WTC11 (cell line): ENCODE measurements at regions not wholly inside any gene's neighbourhood (a gene's known extent, or its start where the extent isn't known, plus 50 kb on each side); places are given as distances from the start of the nearest gene placed in this dataset.

Source experiments
- ATAC-seq: fragments of 200-7000 bp; cut with Tn5 transposase; 2 replicates; pipeline ENCODE4 v1.10.0; 2021; ENCODE audit warnings: mild to moderate bottlenecking, moderate library complexity
- CTCF ChIA-PET: fragments of 300-600 bp; sonication (Branson Sonifier 250); formaldehyde crosslinking; loops from one replicate; lab custom pipeline; 2021; ENCODE audit warnings: antibody characterized with exemption; lab: Charles Lee
- POLR2A ChIA-PET: fragments of 350-600 bp; sonication (Branson Sonifier 250); formaldehyde crosslinking; loops from one replicate; lab custom pipeline; 2021; ENCODE audit warnings: antibody characterized with exemption; lab: Charles Lee
- DNase-seq: peaks from one replicate; pipeline ENCODE4 v3.0.0; 2021; ENCODE audit warnings: low spot score
- H3K27ac Mint-ChIP-seq: 2 replicates; pipeline ENCODE4 v1.8.0; 2021; ENCODE audit warnings: mixed read lengths
- H3K27me3 Mint-ChIP-seq: 2 replicates; pipeline ENCODE4 v1.8.0; 2021; ENCODE audit warnings: low read depth, mild to moderate bottlenecking, moderate library complexity, mixed read lengths
- H3K36me3 Mint-ChIP-seq: 2 replicates; pipeline ENCODE4 v1.8.0; 2021; ENCODE audit warnings: mixed read lengths
- H3K4me1 Mint-ChIP-seq: 2 replicates; pipeline ENCODE4 v1.8.0; 2022; ENCODE audit warnings: mixed read lengths
- H3K4me3 Mint-ChIP-seq: 2 replicates; pipeline ENCODE4 v1.8.0; 2021; ENCODE audit warnings: mild to moderate bottlenecking, moderate library complexity, mixed read lengths
- H3K9me3 Mint-ChIP-seq: 2 replicates; pipeline ENCODE4 v1.8.0; 2021; ENCODE audit warnings: mixed read lengths
- ATF6 ChIP-seq: sonication (generic); formaldehyde crosslinking; IDR thresholded peaks from 2 replicates; pipeline ENCODE4 v1.8.1; 2023; ENCODE audit warnings: mild to moderate bottlenecking, missing genetic modification reagents
- CREM ChIP-seq: sonication (generic); formaldehyde crosslinking; IDR thresholded peaks from 2 replicates; pipeline ENCODE4 v1.8.1; 2022; ENCODE audit warnings: mild to moderate bottlenecking, missing genetic modification reagents, moderate library complexity
- ERG ChIP-seq: fragments of 250-450 bp; sonication (Bioruptor Pico); IDR thresholded peaks from 2 replicates; pipeline ENCODE4 v1.8.0; 2021; ENCODE audit warnings: mild to moderate bottlenecking
- ETV6 ChIP-seq: sonication (generic); formaldehyde crosslinking; IDR thresholded peaks from 2 replicates; pipeline ENCODE4 v1.8.1; 2022; ENCODE audit warnings: mild to moderate bottlenecking, missing genetic modification reagents
- FOXP4 ChIP-seq: sonication (generic); formaldehyde crosslinking; IDR thresholded peaks from 2 replicates; pipeline ENCODE4 v1.8.0; 2022; ENCODE audit warnings: mild to moderate bottlenecking, missing genetic modification reagents
- GABPB1 ChIP-seq: sonication (generic); formaldehyde crosslinking; IDR thresholded peaks from 2 replicates; pipeline ENCODE4 v1.8.1; 2023; ENCODE audit warnings: mild to moderate bottlenecking, missing genetic modification reagents
- MLX ChIP-seq: sonication (generic); formaldehyde crosslinking; IDR thresholded peaks from 2 replicates; pipeline ENCODE4 v1.8.1; 2023; ENCODE audit warnings: mild to moderate bottlenecking, missing genetic modification reagents, moderate library complexity
- PRDM15 ChIP-seq: sonication (generic); formaldehyde crosslinking; IDR thresholded peaks from 2 replicates; pipeline ENCODE4 v1.8.0; 2022; ENCODE audit warnings: missing genetic modification reagents
- PREB ChIP-seq: sonication (generic); formaldehyde crosslinking; IDR thresholded peaks from 2 replicates; pipeline ENCODE4 v1.8.1; 2022; ENCODE audit warnings: mild to moderate bottlenecking, missing genetic modification reagents, moderate library complexity, borderline replicate concordance
- SP1 ChIP-seq: sonication (generic); formaldehyde crosslinking; conservative IDR thresholded peaks from 2 replicates; pipeline ENCODE4 v1.8.1; 2022; ENCODE audit warnings: missing genetic modification reagents
- TP53 ChIP-seq: sonication (generic); formaldehyde crosslinking; IDR thresholded peaks from 2 replicates; pipeline ENCODE4 v1.8.1; 2023; ENCODE audit warnings: mild to moderate bottlenecking, missing genetic modification reagents
- USF1 ChIP-seq: sonication (generic); formaldehyde crosslinking; IDR thresholded peaks from 2 replicates; pipeline ENCODE4 v1.8.0; 2022; ENCODE audit warnings: mild to moderate bottlenecking, missing genetic modification reagents
- USF2 ChIP-seq: sonication (generic); formaldehyde crosslinking; IDR thresholded peaks from 2 replicates; pipeline ENCODE4 v1.8.1; 2023; ENCODE audit warnings: mild to moderate bottlenecking, missing genetic modification reagents, moderate library complexity
- ZMAT4 ChIP-seq: fragments of 250-450 bp; sonication (Bioruptor Pico); IDR thresholded peaks from 2 replicates; pipeline ENCODE4 v1.9.0; 2021; ENCODE audit warnings: mild to moderate bottlenecking
- ZNF232 ChIP-seq: sonication (generic); formaldehyde crosslinking; IDR thresholded peaks from 2 replicates; pipeline ENCODE4 v1.8.0; 2022; ENCODE audit warnings: mild to moderate bottlenecking, missing genetic modification reagents
- ZNF425 ChIP-seq: fragments of 250-450 bp; sonication (Bioruptor Pico); conservative IDR thresholded peaks from 2 replicates; pipeline ENCODE4 v1.9.0; 2021; ENCODE audit warnings: mild to moderate bottlenecking

- TF ChIP-seq ZNF425 (CRISPR knock-in tag) (no peak), PRDM15 (no peak)
Measured at GRCh38 chr5:90017239-90017638, 392.3 kb downstream of the CETN3 start (continued).

- Mint-ChIP-seq H3K27me3 (no peaks in the 10 kb centered on the region), H3K9me3 (no peaks in the 10 kb centered on the region), H3K4me1 (peaks cover 33% of the 10 kb centered on the region), H3K36me3 (no peaks in the 10 kb centered on the region), H3K4me3 (no peak overlapping the region), H3K27ac (peak overlapping the region; percentile 87)
- DNase-seq: no peak
- no peak for TF ChIP-seq ATF6 (CRISPR knock-in tag)
- TF ChIP-seq CREM: no peak
- TF ChIP-seq MLX (CRISPR knock-in tag): no peak
- no peak for TF ChIP-seq SP1
- no peak for TF ChIP-seq ERG
- no peak for TF ChIP-seq ZNF232 (CRISPR knock-in tag)
- TF ChIP-seq GABPB1 (CRISPR knock-in tag): no peak
- peak; percentile 83 for ATAC-seq
- ChIA-PET CTCF (no interaction called here), POLR2A (interaction anchor here (0.7 kb wide), 1 partner anchor 616 kb away, joined by 4 read pairs; no protein-coding TSS in a partner anchor)
Measured at GRCh38 chr5:90015584-90016018, 394.0 kb downstream of the CETN3 start.

GRCh38 chr5:90014420-90014819, 395.1 kb downstream of the CETN3 start:
- no peaks in the 10 kb centered on the region for H3K9me3 Mint-ChIP-seq
- DNase-seq (no peak), ATAC-seq (peak; percentile 26; the same call in 1 of the 2 replicates)
- POLR2A ChIA-PET: no interaction called here
- H3K4me1 Mint-ChIP-seq: peaks cover 33% of the 10 kb centered on the region
- no peaks in the 10 kb centered on the region for H3K36me3 Mint-ChIP-seq
- no peak overlapping the region for H3K27ac Mint-ChIP-seq
- CTCF ChIA-PET: no interaction called here
- no peak overlapping the region for H3K4me3 Mint-ChIP-seq
- H3K27me3 Mint-ChIP-seq: no peaks in the 10 kb centered on the region
- TF ChIP-seq ZMAT4 (CRISPR knock-in tag): no peak
- no peak for TF ChIP-seq USF2 (CRISPR knock-in tag)
- no peak for TF ChIP-seq TP53 (CRISPR knock-in tag)
- no peak for TF ChIP-seq FOXP4 (CRISPR knock-in tag)
- TF ChIP-seq USF1 (CRISPR knock-in tag): no peak
- TF ChIP-seq PREB (CRISPR knock-in tag): no peak
- no peak for TF ChIP-seq ETV6 (CRISPR knock-in tag)
